Activated CD4-positive, alpha-beta T cell treated with anti-CD3 and anti-CD28 coated beads for 36 hours (primary cell): ENCODE measurements at regions not wholly inside any gene's neighbourhood (a gene's known extent, or its start where the extent isn't known, plus 50 kb on each side); places are given as distances from the start of the nearest gene placed in this dataset.
A peak's percentile ranks its signal among the peaks of the same experiment; 100 is the strongest.

Source experiments
- ATAC-seq: fragments of 200-7000 bp; cut with Tn5 transposase; one replicate; pipeline ENCODE4 v1.10.0; 2021; ENCODE audit warnings: mild to moderate bottlenecking, moderate library complexity
- CTCF ChIA-PET: fragments of 350-600 bp; sonication (Branson Sonifier 250); formaldehyde crosslinking; loops from one replicate; lab custom pipeline; 2021; ENCODE audit warnings: antibody characterized with exemption; lab: Charles Lee
- POLR2A ChIA-PET: fragments of 350-600 bp; sonication (Branson Sonifier 250); formaldehyde crosslinking; loops from one replicate; lab custom pipeline; 2021; ENCODE audit warnings: antibody characterized with exemption, inconsistent platforms; lab: Charles Lee
- DNase-seq: peaks from one replicate; pipeline ENCODE4 v3.0.0-alpha.2; 2020
- H3K27ac Mint-ChIP-seq: one replicate; pipeline ENCODE4 v1.8.0; 2021; ENCODE audit warnings: mixed read lengths
- H3K27me3 Mint-ChIP-seq: one replicate; pipeline ENCODE4 v1.8.0; 2021; ENCODE audit warnings: mixed read lengths
- H3K36me3 Mint-ChIP-seq: one replicate; pipeline ENCODE4 v1.8.0; 2021; ENCODE audit warnings: low read depth, mixed read lengths
- H3K4me1 Mint-ChIP-seq: one replicate; pipeline ENCODE4 v1.8.0; 2021; ENCODE audit warnings: mixed read lengths
- H3K4me3 Mint-ChIP-seq: one replicate; pipeline ENCODE4 v1.8.0; 2021; ENCODE audit warnings: mild to moderate bottlenecking, moderate library complexity, mixed read lengths
- H3K9me3 Mint-ChIP-seq: one replicate; pipeline ENCODE4 v1.8.0; 2021; ENCODE audit warnings: low read depth, mixed read lengths
- intact Hi-C, 2 experiments: fragments of 100-400 bp; cut with DNase I in 1 of 2; cut with micrococcal nuclease in 1 of 2; formaldehyde crosslinking; loops; one replicate each; pipeline versions ENCODE4 v1.14.2 to v1.15.1; 2022 to 2024; cut with DNase I, micrococcal nuclease

- CTCF ChIA-PET = interaction anchor here (1.4 kb wide), 1 partner anchor 8 kb away, joined by 6 read pairs; no protein-coding TSS in a partner anchor
- Mint-ChIP-seq H3K9me3 (no peaks in the 10 kb centered on the region), H3K27me3 (no peaks in the 10 kb centered on the region), H3K4me1 (peaks cover 2% of the 10 kb centered on the region), H3K27ac (no peak overlapping the region), H3K36me3 (no peaks in the 10 kb centered on the region), H3K4me3 (no peak overlapping the region)
- POLR2A ChIA-PET = no interaction called here
- intact Hi-C loops = no loop called here
- no peak for ATAC-seq
- DNase-seq = no peak
Measured at GRCh38 chr13:40076765-40077362, 421.4 kb downstream of the COG6 start.

GRCh38 chr13:40077396-40078027, 422.1 kb downstream of the COG6 start:
- ChIA-PET POLR2A (no interaction called here), CTCF (interaction anchor here (1.4 kb wide), 1 partner anchor 9 kb away, joined by 6 read pairs; no protein-coding TSS in a partner anchor)
- peaks cover 2% of the 10 kb centered on the region for H3K4me1 Mint-ChIP-seq
- H3K4me3 Mint-ChIP-seq = no peak overlapping the region
- intact Hi-C loops = no loop called here
- no peak overlapping the region for H3K27ac Mint-ChIP-seq
- no peak for ATAC-seq
- no peaks in the 10 kb centered on the region for H3K36me3 Mint-ChIP-seq
- H3K9me3 Mint-ChIP-seq = no peaks in the 10 kb centered on the region
- H3K27me3 Mint-ChIP-seq = no peaks in the 10 kb centered on the region
- no peak for DNase-seq

- H3K36me3 Mint-ChIP-seq = no peaks in the 10 kb centered on the region
- H3K27me3 Mint-ChIP-seq = no peaks in the 10 kb centered on the region
- no peak overlapping the region for H3K27ac Mint-ChIP-seq
- DNase-seq (no peak), ATAC-seq (peak; percentile 30)
- no peak overlapping the region for H3K4me3 Mint-ChIP-seq
- POLR2A ChIA-PET = no interaction called here
- intact Hi-C loops = no loop called here
- H3K9me3 Mint-ChIP-seq = no peaks in the 10 kb centered on the region
- CTCF ChIA-PET = interaction anchor here (0.5 to 1.6 kb wide), 8 partner anchors 10 to 604 kb away, joined by 3 to 5 read pairs (median 3); no protein-coding TSS in a partner anchor
- peaks cover 2% of the 10 kb centered on the region for H3K4me1 Mint-ChIP-seq
Measured at GRCh38 chr13:40079721-40080120, 424.3 kb downstream of the COG6 start.

- no peaks in the 10 kb centered on the region for H3K36me3 Mint-ChIP-seq
- H3K4me3 Mint-ChIP-seq = no peak overlapping the region
- H3K27me3 Mint-ChIP-seq = no peaks in the 10 kb centered on the region
- no peaks in the 10 kb centered on the region for H3K9me3 Mint-ChIP-seq
- ChIA-PET POLR2A (no interaction called here), CTCF (no interaction called here)
- no peak for ATAC-seq
- intact Hi-C loops = no loop called here
- DNase-seq = no peak
- H3K27ac Mint-ChIP-seq = no peak overlapping the region
- H3K4me1 Mint-ChIP-seq = peaks cover 2% of the 10 kb centered on the region
Measured at GRCh38 chr13:40080676-40081075, 425.2 kb downstream of the COG6 start.

- Mint-ChIP-seq H3K9me3 (no peaks in the 10 kb centered on the region), H3K27me3 (no peaks in the 10 kb centered on the region), H3K27ac (no peak overlapping the region), H3K4me3 (no peak overlapping the region), H3K36me3 (no peaks in the 10 kb centered on the region), H3K4me1 (peaks cover 2% of the 10 kb centered on the region)
- no peak for DNase-seq
- intact Hi-C loops = no loop called here
- CTCF ChIA-PET = interaction anchor here (0.7 kb wide), 1 partner anchor 9 kb away, joined by 3 read pairs; no protein-coding TSS in a partner anchor
- POLR2A ChIA-PET = no interaction called here
- ATAC-seq = no peak
Measured at GRCh38 chr13:40082639-40083038, 427.2 kb downstream of the COG6 start.

GRCh38 chr13:40083841-40084240, 428.4 kb downstream of the COG6 start:
- Mint-ChIP-seq H3K9me3 (no peaks in the 10 kb centered on the region), H3K27me3 (no peaks in the 10 kb centered on the region), H3K27ac (no peak overlapping the region), H3K4me3 (no peak overlapping the region), H3K36me3 (no peaks in the 10 kb centered on the region), H3K4me1 (no peaks in the 10 kb centered on the region)
- ChIA-PET CTCF (interaction anchor here (0.5 to 1.5 kb wide), 4 partner anchors 14 to 370 kb away, joined by 3 to 5 read pairs (median 4); no protein-coding TSS in a partner anchor), POLR2A (no interaction called here)
- ATAC-seq (no peak), DNase-seq (no peak)
- intact Hi-C loops = no loop called here

- POLR2A ChIA-PET = no interaction called here
- no peak for ATAC-seq
- H3K36me3 Mint-ChIP-seq = no peaks in the 10 kb centered on the region
Measured at GRCh38 chr13:40084934-40085333, 429.5 kb downstream of the COG6 start.

GRCh38 chr13:40087091-40088002, 431.9 kb downstream of the COG6 start:
- ChIA-PET CTCF (interaction anchor here (1.2 to 1.9 kb wide), 2 partner anchors 12 to 18 kb away, joined by 5 to 9 read pairs; no protein-coding TSS in a partner anchor), POLR2A (no interaction called here)
- Mint-ChIP-seq H3K27me3 (no peaks in the 10 kb centered on the region), H3K4me3 (no peak overlapping the region), H3K4me1 (no peaks in the 10 kb centered on the region), H3K9me3 (no peaks in the 10 kb centered on the region), H3K36me3 (no peaks in the 10 kb centered on the region), H3K27ac (no peak overlapping the region)
- intact Hi-C loops = no loop called here
- ATAC-seq (no peak), DNase-seq (no peak)

More at GRCh38 chr13:40084934-40085333, 429.5 kb downstream of the COG6 start:
- Mint-ChIP-seq H3K4me3 (no peak overlapping the region), H3K4me1 (no peaks in the 10 kb centered on the region), H3K27ac (no peak overlapping the region), H3K27me3 (no peaks in the 10 kb centered on the region), H3K9me3 (no peaks in the 10 kb centered on the region)
- CTCF ChIA-PET = interaction anchor here (0.6 to 1.6 kb wide), 4 partner anchors 10 to 21 kb away, joined by 3 to 5 read pairs (median 4); no protein-coding TSS in a partner anchor
- intact Hi-C loops = no loop called here
- DNase-seq = no peak

GRCh38 chr13:40094056-40094455, 438.6 kb downstream of the COG6 start:
- CTCF ChIA-PET = interaction anchor here (0.6 to 2.7 kb wide), 3 partner anchors 25 to 132 kb away, joined by 4 to 12 read pairs (median 4); no protein-coding TSS in a partner anchor

GRCh38 chr13:40095695-40096356, 440.4 kb downstream of the COG6 start:
- H3K4me1 Mint-ChIP-seq = peaks cover 21% of the 10 kb centered on the region
- intact Hi-C loops = no loop called here
- no peak overlapping the region for H3K4me3 Mint-ChIP-seq
- POLR2A ChIA-PET = no interaction called here
- H3K27ac Mint-ChIP-seq = peak overlapping the region; percentile 24
- H3K36me3 Mint-ChIP-seq = peaks cover 11% of the 10 kb centered on the region
- DNase-seq = no peak
- H3K27me3 Mint-ChIP-seq = no peaks in the 10 kb centered on the region
- CTCF ChIA-PET = interaction anchor here (0.7 to 2.7 kb wide), 4 partner anchors 11 to 130 kb away, joined by 3 to 12 read pairs (median 5); no protein-coding TSS in a partner anchor
- peaks cover 12% of the 10 kb centered on the region for H3K9me3 Mint-ChIP-seq
- ATAC-seq = no peak

More at GRCh38 chr13:40094056-40094455, 438.6 kb downstream of the COG6 start:
- H3K4me1 Mint-ChIP-seq = peaks cover 21% of the 10 kb centered on the region
- ATAC-seq (no peak), DNase-seq (no peak)
- H3K27me3 Mint-ChIP-seq = no peaks in the 10 kb centered on the region
- intact Hi-C loops = no loop called here
- no peak overlapping the region for H3K4me3 Mint-ChIP-seq
- peaks cover 7% of the 10 kb centered on the region for H3K36me3 Mint-ChIP-seq
- POLR2A ChIA-PET = interaction anchor here (0.7 kb wide), 1 partner anchor 179 kb away, joined by 3 read pairs; no protein-coding TSS in a partner anchor
- H3K9me3 Mint-ChIP-seq = peaks cover 8% of the 10 kb centered on the region
- no peak overlapping the region for H3K27ac Mint-ChIP-seq
